ENCODE measurements at regions not wholly inside any gene's neighbourhood (a gene's known extent, or its start where the extent isn't known, plus 50 kb on each side); places are given as distances from the start of the nearest gene placed in this dataset.

- no peak for DNase-seq (ENCODE audit: low spot score)
Observed at GRCh38 chr4:125062115-125063050, 252.4 kb upstream of the FAT4 start.

GRCh38 chr4:125060376-125060775, 254.4 kb upstream of the FAT4 start:
- no peak for DNase-seq (ENCODE audit: low spot score)

- DNase-seq (ENCODE audit: low spot score): no peak
Observed at GRCh38 chr4:125049711-125050110, 265.0 kb upstream of the FAT4 start.

- DNase-seq (ENCODE audit: low spot score): no peak
Observed at GRCh38 chr4:125045311-125045710, 269.4 kb upstream of the FAT4 start.

- peak; percentile 65 for DNase-seq (ENCODE audit: low spot score)
Observed at GRCh38 chr4:125044886-125045285, 269.9 kb upstream of the FAT4 start.

GRCh38 chr4:125043486-125043885, 271.3 kb upstream of the FAT4 start:
- DNase-seq (ENCODE audit: low spot score): no peak

- no peak for DNase-seq (ENCODE audit: low spot score)
Observed at GRCh38 chr4:125042041-125042440, 272.7 kb upstream of the FAT4 start.

GRCh38 chr4:125041372-125041930, 273.3 kb upstream of the FAT4 start:
- DNase-seq (ENCODE audit: low spot score): no peak

- no peak for DNase-seq (ENCODE audit: low spot score)
Observed at GRCh38 chr4:125039550-125039949, 275.2 kb upstream of the FAT4 start.

GRCh38 chr4:125022855-125023501, 291.8 kb upstream of the FAT4 start:
- no peak for DNase-seq (ENCODE audit: low spot score)

- no peak for DNase-seq (ENCODE audit: low spot score)
Observed at GRCh38 chr4:125021189-125021588, 293.6 kb upstream of the FAT4 start.

GRCh38 chr4:125020089-125021034, 294.4 kb upstream of the FAT4 start:
- DNase-seq (ENCODE audit: low spot score): no peak

GRCh38 chr4:125016892-125017299, 297.9 kb upstream of the FAT4 start:
- DNase-seq (ENCODE audit: low spot score): peak; percentile 91

GRCh38 chr4:125013891-125014290, 300.9 kb upstream of the FAT4 start:
- no peak for DNase-seq (ENCODE audit: low spot score)

GRCh38 chr4:125011646-125012045, 299.1 kb upstream of the ANKRD50 start:
- DNase-seq (ENCODE audit: low spot score): no peak

- DNase-seq (ENCODE audit: low spot score): no peak
Observed at GRCh38 chr4:125010796-125011503, 298.4 kb upstream of the ANKRD50 start.

GRCh38 chr4:125008676-125009075, 296.1 kb upstream of the ANKRD50 start:
- DNase-seq (ENCODE audit: low spot score): no peak

- no peak for DNase-seq (ENCODE audit: low spot score)
Observed at GRCh38 chr4:125004676-125005075, 292.1 kb upstream of the ANKRD50 start.

- DNase-seq (ENCODE audit: low spot score): no peak
Observed at GRCh38 chr4:125003840-125004239, 291.3 kb upstream of the ANKRD50 start.

- DNase-seq (ENCODE audit: low spot score): no peak
Observed at GRCh38 chr4:124997991-124998390, 285.5 kb upstream of the ANKRD50 start.

GRCh38 chr4:124997124-124997523, 284.6 kb upstream of the ANKRD50 start:
- DNase-seq (ENCODE audit: low spot score): no peak
